OCI-LY7 (cell line): ENCODE measurements at regions not wholly inside any gene's neighbourhood (a gene's known extent, or its start where the extent isn't known, plus 50 kb on each side); places are given as distances from the start of the nearest gene placed in this dataset.

Experiments
- BruUV-seq: library from RNA; stranded (reverse); fragments of 400-500 nt; replicated peaks from 2 replicates; lab custom pipeline; 2021; lab: Mats Ljungman, UMichigan
- CTCF ChIA-PET: fragments of 300-600 bp; sonication (Branson Sonifier 250); formaldehyde crosslinking; loops from one replicate; lab custom pipeline; 2022; ENCODE audit warnings: antibody characterized with exemption; ENCODE audit not compliant: unreplicated experiment; lab: Charles Lee
- POLR2A ChIA-PET: fragments of 300-600 bp; sonication (Branson Sonifier 250); formaldehyde crosslinking; loops from one replicate; lab custom pipeline; 2022; ENCODE audit warnings: antibody characterized with exemption; lab: Charles Lee
- DNase-seq: peaks from one replicate; pipeline ENCODE4 v3.0.0-alpha.2; 2015; ENCODE audit warnings: low spot score
- H2AFZ ChIP-seq: fragments of 200-600 bp; sonication (generic), shearing (Covaris generic); 2 replicates; pipeline ENCODE4 v1.6.1; 2014; ENCODE audit warnings: mild to moderate bottlenecking, antibody characterized with exemption, low read length, moderate library complexity
- H3K27ac ChIP-seq: fragments of 200-600 bp; sonication (generic); 2 replicates; pipeline ENCODE4 v1.5.1; 2014; ENCODE audit warnings: mixed run types, low read depth, mild to moderate bottlenecking, moderate library complexity, low read length, inconsistent platforms; ENCODE audit not compliant: poor library complexity, severe bottlenecking
- H3K36me3 ChIP-seq: fragments of 200-600 bp; sonication (generic); 2 replicates; pipeline ENCODE4 v1.6.1; 2014; ENCODE audit warnings: mild to moderate bottlenecking, antibody characterized with exemption, low read length, moderate library complexity, mixed read lengths; ENCODE audit not compliant: insufficient read depth
- H3K4me1 ChIP-seq: fragments of 200-600 bp; sonication (generic); 2 replicates; pipeline ENCODE4 v1.5.1; 2014; ENCODE audit warnings: mild to moderate bottlenecking, low read length; ENCODE audit not compliant: insufficient read depth, poor library complexity, severe bottlenecking
- H3K4me2 ChIP-seq: fragments of 200-600 bp; sonication (generic); 2 replicates; pipeline ENCODE4 v1.6.1; 2014; ENCODE audit warnings: mild to moderate bottlenecking, low read length
- H3K4me3 ChIP-seq: fragments of 200-600 bp; sonication (generic); 2 replicates; pipeline ENCODE4 v1.5.1; 2014; ENCODE audit warnings: mild to moderate bottlenecking, low read depth, low read length; ENCODE audit not compliant: poor library complexity, severe bottlenecking
- H3K79me2 ChIP-seq: fragments of 200-600 bp; sonication (generic); 2 replicates; pipeline ENCODE4 v1.6.1; 2016; ENCODE audit warnings: low read depth, mild to moderate bottlenecking, low read length, moderate library complexity, mixed read lengths; ENCODE audit not compliant: insufficient read depth
- H3K9me2 ChIP-seq: fragments of 200-600 bp; sonication (generic); 2 replicates; pipeline ENCODE4 v1.6.1; 2016; ENCODE audit warnings: mild to moderate bottlenecking, low read length, mixed read lengths; ENCODE audit not compliant: insufficient read depth
- H3K9me3 ChIP-seq: fragments of 200-600 bp; sonication (generic); 2 replicates; pipeline ENCODE4 v1.6.1; 2014; ENCODE audit warnings: mild to moderate bottlenecking, mixed run types, low read length, mixed read lengths
- H4K20me1 ChIP-seq: fragments of 200-600 bp; sonication (generic); 2 replicates; pipeline ENCODE4 v1.6.1; 2014; ENCODE audit warnings: mild to moderate bottlenecking, antibody characterized with exemption, low read length, moderate library complexity, mixed read lengths; ENCODE audit not compliant: insufficient read depth
- CTCF ChIP-seq: fragments of 200-600 bp; sonication (generic); conservative IDR thresholded peaks from 2 replicates; pipeline ENCODE4 v1.5.1; 2014; ENCODE audit warnings: mild to moderate bottlenecking, antibody characterized with exemption, low read length, moderate library complexity, mixed read lengths
- EZH2phosphoT487 ChIP-seq: fragments of 200-600 bp; sonication (generic); IDR thresholded peaks from 2 replicates; pipeline ENCODE4 v1.6.1; 2018; ENCODE audit warnings: low read depth, borderline replicate concordance, mild to moderate bottlenecking, mixed run types, antibody characterized with exemption, low read length, moderate library complexity, mixed read lengths
- intact Hi-C: fragments of 100-400 bp; cut with micrococcal nuclease; formaldehyde crosslinking; loops from one replicate; pipeline ENCODE4 v1.10.0; 2022; ENCODE audit not compliant: unreplicated experiment

GRCh38 chr6:91141346-91141745 lies 554.5 kb upstream of the MAP3K7 start:
- Histone ChIP-seq H3K4me1 (no peaks in the 10 kb centered on the region), H3K9me2 (no peaks in the 10 kb centered on the region), H3K4me2 (no peak overlapping the region), H2AFZ (no peak overlapping the region), H3K79me2 (no peaks in the 10 kb centered on the region), H3K9me3 (no peaks in the 10 kb centered on the region), H3K36me3 (no peaks in the 10 kb centered on the region), H3K27ac (no peak overlapping the region), H3K4me3 (no peak overlapping the region), H4K20me1 (no peaks in the 10 kb centered on the region)
- ChIA-PET POLR2A (no interaction called here), CTCF (no interaction called here)
- TF ChIP-seq EZH2phosphoT487 (no peak), CTCF (no peak)
- BruUV-seq, result no TSS peak
- intact Hi-C loops, result no loop called here
- DNase-seq, result no peak

GRCh38 chr6:91140449-91140848 lies 553.6 kb upstream of the MAP3K7 start:
- no peaks in the 10 kb centered on the region for H3K36me3 ChIP-seq
- POLR2A ChIA-PET, result interaction anchor here (0.6 kb wide), 1 partner anchor 698 kb away, joined by 3 read pairs; no protein-coding TSS in a partner anchor
- no peaks in the 10 kb centered on the region for H3K9me3 ChIP-seq
- intact Hi-C loops, result no loop called here
- no peak overlapping the region for H3K4me2 ChIP-seq
- CTCF ChIA-PET, result no interaction called here
- H3K4me1 ChIP-seq, result no peaks in the 10 kb centered on the region
- no TSS peak for BruUV-seq
- H3K9me2 ChIP-seq, result no peaks in the 10 kb centered on the region
- no peaks in the 10 kb centered on the region for H3K79me2 ChIP-seq
- no peak overlapping the region for H3K27ac ChIP-seq
- TF ChIP-seq CTCF (no peak), EZH2phosphoT487 (no peak)
- no peaks in the 10 kb centered on the region for H4K20me1 ChIP-seq
- no peak for DNase-seq
- no peak overlapping the region for H3K4me3 ChIP-seq
- H2AFZ ChIP-seq, result no peak overlapping the region

- ChIA-PET CTCF (no interaction called here), POLR2A (interaction anchor here (0.7 to 0.9 kb wide), 2 partner anchors 55 to 139 kb away, joined by 3 read pairs; no protein-coding TSS in a partner anchor)
- Histone ChIP-seq H3K36me3 (no peaks in the 10 kb centered on the region), H3K79me2 (no peaks in the 10 kb centered on the region), H3K4me2 (no peak overlapping the region), H4K20me1 (no peaks in the 10 kb centered on the region), H3K27ac (no peak overlapping the region), H3K4me1 (no peaks in the 10 kb centered on the region), H2AFZ (no peak overlapping the region), H3K9me3 (no peaks in the 10 kb centered on the region), H3K4me3 (no peak overlapping the region), H3K9me2 (no peaks in the 10 kb centered on the region)
- DNase-seq, result no peak
- intact Hi-C loops, result no loop called here
- BruUV-seq, result no TSS peak
- no peak for TF ChIP-seq CTCF
- no peak for TF ChIP-seq EZH2phosphoT487
Observed at GRCh38 chr6:91137286-91137685, 550.4 kb upstream of the MAP3K7 start.
